ENCODE measurements at regions not wholly inside any gene's neighbourhood (a gene's known extent, or its start where the extent isn't known, plus 50 kb on each side); places are given as distances from the start of the nearest gene placed in this dataset.
"Not testable (repeated sequence)": the region's sequence is repeated elsewhere in the genome, so short reads cannot be mapped to it uniquely, and the experiment has no call there.

- no peak for TF ChIP-seq ZBTB33 (IDR thresholded peaks at IDR 0.05; ENCODE audit: extremely low read depth, insufficient replicate concordance, low read length)
- no peak for TF ChIP-seq ZNF274 (IDR thresholded peaks at IDR 0.05; ENCODE audit: low read depth, low read length)
These were observed 54.4 kb upstream of the RBFOX2 start (continued) for GRCh38 chr22:36083056-36083455.

GRCh38 chr22:36081023-36081431 is 52.4 kb upstream of the RBFOX2 start:
- Histone ChIP-seq H3K79me2 (ENCODE audit: insufficient read depth, low read length) (no peaks in the 10 kb centered on the region), H3K36me3 (ENCODE audit: control insufficient read depth in 1 of 2, insufficient read depth in 2 of 2, low read length in 2 of 2) (no peaks in the 10 kb centered on the region), H2AFZ (ENCODE audit: low read depth, low read length, poor library complexity, severe bottlenecking) (no peak overlapping the region), H3K4me1 (ENCODE audit: control insufficient read depth in 1 of 2, insufficient read depth in 2 of 2, low read length in 2 of 2) (peaks cover 2 to 5% of the 10 kb centered on the region in 2 experiments; a peak in 3 of 4 replicates), H3K27ac (ENCODE audit: low read depth, low read length) (no peak overlapping the region), H3K27me3 (ENCODE audit: insufficient read depth, low read length) (no peaks in the 10 kb centered on the region), H3K9ac (ENCODE audit: low read length) (no peak overlapping the region), H3K9me3 (ENCODE audit: control insufficient read depth in 1 of 2, insufficient read depth in 1 of 2, low read depth in 1 of 2, low read length in 2 of 2) (no peaks in the 10 kb centered on the region), H3K4me3 (replicated peaks in 1 of 2; ENCODE audit: low read depth in 1 of 2, low read length in 2 of 2) (no peak overlapping the region), H4K20me1 (ENCODE audit: insufficient read depth) (no peaks in the 10 kb centered on the region), H3K4me2 (ENCODE audit: low read length) (no peak overlapping the region), H3K9me2 (ENCODE audit: insufficient read depth) (no peaks in the 10 kb centered on the region)
- CTCF ChIA-PET: interaction anchor here (4.1 kb wide), 1 partner anchor 15 kb away, joined by 21 read pairs; no protein-coding TSS in a partner anchor
- POLR2A ChIA-PET: no interaction called here
- no TSS peak for BruUV-seq (replicated peaks)
- ATAC-seq: no peak
- TF ChIP-seq TCF7L2 (IDR thresholded peaks at IDR 0.05; ENCODE audit: borderline replicate concordance, extremely low read depth, insufficient read depth, insufficient read length) (no peak), ZNF274 (IDR thresholded peaks at IDR 0.05; ENCODE audit: low read depth, low read length) (no peak), CTCF (IDR thresholded peaks at IDR 0.05 in 2 of 3, conservative IDR thresholded peaks at IDR 0.05 in 1 of 3; ENCODE audit: borderline replicate concordance in 1 of 3, insufficient read depth in 1 of 3, low read depth in 2 of 3, low read length in 2 of 3) (no peak), FOSL1 (IDR thresholded peaks at IDR 0.05; ENCODE audit: low read depth) (no peak), MAX (IDR thresholded peaks at IDR 0.05) (no peak), EZH2 (IDR thresholded peaks at IDR 0.05) (no peak), CBX3 (IDR thresholded peaks at IDR 0.05; ENCODE audit: low read depth) (no peak), ZBTB33 (IDR thresholded peaks at IDR 0.05; ENCODE audit: extremely low read depth, insufficient replicate concordance, low read length) (no peak), POLR2AphosphoS5 (IDR thresholded peaks at IDR 0.05; ENCODE audit: low read depth, low read length) (no peak), ATF3 (IDR thresholded peaks at IDR 0.05) (no peak), EZH2phosphoT487 (IDR thresholded peaks at IDR 0.05; ENCODE audit: borderline replicate concordance) (no peak)
- DNase-seq (ENCODE audit: low read depth, low spot score): no peak
- intact Hi-C loops (cut with micrococcal nuclease): no loop called here
- RAD21 ChIA-PET (ENCODE audit: low non-redundant PET in 1 of 2, low total read pairs in 2 of 2, uncharacterized antibody in 2 of 2, unreplicated experiment in 2 of 2): no interaction called here

GRCh38 chr22:36080281-36080680 is 51.7 kb upstream of the RBFOX2 start:
- intact Hi-C loops (cut with micrococcal nuclease); ATAC-seq; POLR2A ChIA-PET: not testable (repeated sequence)

More at GRCh38 chr22:36080281-36080680, 51.7 kb upstream of the RBFOX2 start:
- RAD21 ChIA-PET (ENCODE audit: low non-redundant PET in 1 of 2, low total read pairs in 2 of 2, uncharacterized antibody in 2 of 2, unreplicated experiment in 2 of 2); H3K9me3 ChIP-seq (ENCODE audit: control insufficient read depth in 1 of 2, insufficient read depth in 1 of 2, low read depth in 1 of 2, low read length in 2 of 2); H4K20me1 ChIP-seq (ENCODE audit: insufficient read depth); DNase-seq (ENCODE audit: low read depth, low spot score); H3K27ac ChIP-seq (ENCODE audit: low read depth, low read length); H3K79me2 ChIP-seq (ENCODE audit: insufficient read depth, low read length); H3K4me2 ChIP-seq (ENCODE audit: low read length); H2AFZ ChIP-seq (ENCODE audit: low read depth, low read length, poor library complexity, severe bottlenecking); BruUV-seq (replicated peaks); H3K9me2 ChIP-seq (ENCODE audit: insufficient read depth); H3K36me3 ChIP-seq (ENCODE audit: control insufficient read depth in 1 of 2, insufficient read depth in 2 of 2, low read length in 2 of 2); H3K4me3 ChIP-seq (replicated peaks in 1 of 2; ENCODE audit: low read depth in 1 of 2, low read length in 2 of 2); H3K9ac ChIP-seq (ENCODE audit: low read length); H3K4me1 ChIP-seq (ENCODE audit: control insufficient read depth in 1 of 2, insufficient read depth in 2 of 2, low read length in 2 of 2); H3K27me3 ChIP-seq (ENCODE audit: insufficient read depth, low read length): not testable (repeated sequence)
- CTCF ChIA-PET: interaction anchor here (4.1 kb wide), 1 partner anchor 14 kb away, joined by 21 read pairs; no protein-coding TSS in a partner anchor

Measured in HCT116 (cell line).